ENCODE measurements at regions not wholly inside any gene's neighbourhood (a gene's known extent, or its start where the extent isn't known, plus 50 kb on each side); places are given as distances from the start of the nearest gene placed in this dataset.

- TF ChIP-seq KLF6 (CRISPR knock-in tag; IDR thresholded peaks at IDR 0.05; ENCODE audit: borderline replicate concordance) (no peak), MECOM (CRISPR knock-in tag; IDR thresholded peaks at IDR 0.05) (no peak), HES1 (IDR thresholded peaks at IDR 0.05; ENCODE audit: low read depth) (no peak), ZNF717 (CRISPR knock-in tag; IDR thresholded peaks at IDR 0.05) (no peak), ZNF134 (CRISPR knock-in tag; conservative IDR thresholded peaks at IDR 0.05) (no peak), SRSF7 (optimal IDR thresholded peaks at IDR 0.05; ENCODE audit: low read depth, low read length) (no peak), ZBTB11 (CRISPR knock-in tag; IDR thresholded peaks at IDR 0.05) (no peak), XRCC5 (IDR thresholded peaks at IDR 0.05; ENCODE audit: low read depth, low read length) (no peak), SMC3 (conservative IDR thresholded peaks at IDR 0.05; ENCODE audit: insufficient read depth, low read depth, low read length) (no peak), NFRKB (IDR thresholded peaks at IDR 0.05; ENCODE audit: low read depth) (no peak), MAFF (IDR thresholded peaks at IDR 0.05; ENCODE audit: low read length) (no peak), SIN3A (IDR thresholded peaks at IDR 0.05; ENCODE audit: borderline replicate concordance in 2 of 2, control insufficient read depth in 1 of 2, low read depth in 2 of 2, low read length in 2 of 2) (no peak)
These were observed 208.1 kb downstream of the CAVIN4 start (continued) for GRCh38 chr9:100785946-100786345.
